ENCODE measurements at regions not wholly inside any gene's neighbourhood (a gene's known extent, or its start where the extent isn't known, plus 50 kb on each side); places are given as distances from the start of the nearest gene placed in this dataset.

GRCh38 chr4:184575306-184575705 lies 73.9 kb downstream of the CASP3 start:
- DNase-seq (ENCODE audit: low read depth) (no peak), FAIRE-seq (no peak)
- H3K4me3 ChIP-seq (ENCODE audit: low read depth, low read length): no peak overlapping the region
- TF ChIP-seq CTCF (IDR thresholded peaks at IDR 0.05; ENCODE audit: insufficient read depth, low read length, severe bottlenecking): no peak
- no peaks in the 10 kb centered on the region for H3K27me3 ChIP-seq (ENCODE audit: control insufficient read depth, insufficient read depth, low read length)
- no peaks in the 10 kb centered on the region for H3K36me3 ChIP-seq (ENCODE audit: control insufficient read depth, insufficient read depth, low read length)

GRCh38 chr4:184574861-184575260 lies 74.4 kb downstream of the CASP3 start:
- no peak for FAIRE-seq
- Histone ChIP-seq H3K36me3 (ENCODE audit: control insufficient read depth, insufficient read depth, low read length) (no peaks in the 10 kb centered on the region), H3K4me3 (ENCODE audit: low read depth, low read length) (no peak overlapping the region), H3K27me3 (ENCODE audit: control insufficient read depth, insufficient read depth, low read length) (no peaks in the 10 kb centered on the region)
- no peak for DNase-seq (ENCODE audit: low read depth)
- no peak for TF ChIP-seq CTCF (IDR thresholded peaks at IDR 0.05; ENCODE audit: insufficient read depth, low read length, severe bottlenecking)

- no peak for TF ChIP-seq CTCF (IDR thresholded peaks at IDR 0.05; ENCODE audit: insufficient read depth, low read length, severe bottlenecking)
- FAIRE-seq: no peak
- no peaks in the 10 kb centered on the region for H3K36me3 ChIP-seq (ENCODE audit: control insufficient read depth, insufficient read depth, low read length)
Measured at GRCh38 chr4:184573701-184574100, 75.5 kb downstream of the CASP3 start.

DNA sequence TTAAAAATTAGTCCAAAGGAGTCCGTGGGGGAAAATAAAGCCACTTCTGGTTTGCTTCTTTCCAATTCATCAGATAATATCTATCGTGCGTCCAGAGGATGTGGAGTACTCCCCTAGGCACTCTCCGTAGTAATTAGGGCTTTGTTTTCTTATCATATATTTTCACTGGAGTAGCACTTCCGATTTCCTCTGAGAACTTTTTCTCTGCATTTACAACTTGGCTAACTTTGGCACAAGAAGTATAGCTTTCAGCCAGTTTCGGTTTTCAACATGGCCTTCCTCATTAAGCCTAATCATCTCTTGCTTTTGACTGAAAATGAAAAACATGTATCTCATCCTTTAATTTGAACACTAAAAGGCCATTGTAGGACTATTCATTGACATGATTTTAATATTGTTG lies 80.5 kb downstream of the CASP3 start:
- no peaks in the 10 kb centered on the region for H3K36me3 ChIP-seq (ENCODE audit: control insufficient read depth, insufficient read depth, low read length)
- TF ChIP-seq CTCF (IDR thresholded peaks at IDR 0.05; ENCODE audit: insufficient read depth, low read length, severe bottlenecking): no peak
- DNase-seq (ENCODE audit: low read depth) (no peak), FAIRE-seq (no peak)
- H3K27me3 ChIP-seq (ENCODE audit: control insufficient read depth, insufficient read depth, low read length): no peaks in the 10 kb centered on the region
- no peak overlapping the region for H3K4me3 ChIP-seq (ENCODE audit: low read depth, low read length)

More at GRCh38 chr4:184573701-184574100, 75.5 kb downstream of the CASP3 start:
- H3K4me3 ChIP-seq (ENCODE audit: low read depth, low read length): no peak overlapping the region
- H3K27me3 ChIP-seq (ENCODE audit: control insufficient read depth, insufficient read depth, low read length): no peaks in the 10 kb centered on the region
- no peak for DNase-seq (ENCODE audit: low read depth)

- no peak for DNase-seq (ENCODE audit: low read depth)
- Histone ChIP-seq H3K36me3 (ENCODE audit: control insufficient read depth, insufficient read depth, low read length) (no peaks in the 10 kb centered on the region), H3K27me3 (ENCODE audit: control insufficient read depth, insufficient read depth, low read length) (no peaks in the 10 kb centered on the region), H3K4me3 (ENCODE audit: low read depth, low read length) (no peak overlapping the region)
- no peak for FAIRE-seq
- no peak for TF ChIP-seq CTCF (IDR thresholded peaks at IDR 0.05; ENCODE audit: insufficient read depth, low read length, severe bottlenecking)
Measured at GRCh38 chr4:184563621-184564020, 85.6 kb downstream of the CASP3 start.

GRCh38 chr4:184558996-184559395 lies 84.6 kb upstream of the IRF2 start:
- DNase-seq (ENCODE audit: low read depth) (no peak), FAIRE-seq (no peak)
- no peak for TF ChIP-seq CTCF (IDR thresholded peaks at IDR 0.05; ENCODE audit: insufficient read depth, low read length, severe bottlenecking)
- Histone ChIP-seq H3K4me3 (ENCODE audit: low read depth, low read length) (no peak overlapping the region), H3K36me3 (ENCODE audit: control insufficient read depth, insufficient read depth, low read length) (no peaks in the 10 kb centered on the region), H3K27me3 (ENCODE audit: control insufficient read depth, insufficient read depth, low read length) (no peaks in the 10 kb centered on the region)
